ENCODE measurements at regions not wholly inside any gene's neighbourhood (a gene's known extent, or its start where the extent isn't known, plus 50 kb on each side); places are given as distances from the start of the nearest gene placed in this dataset.
"Not testable (repeated sequence)": the region's sequence is repeated elsewhere in the genome, so short reads cannot be mapped to it uniquely, and the experiment has no call there.

GRCh38 chr5:163312598-163312997, 124.8 kb upstream of the CCNG1 start:
- whole genome bisulfite sequencing, 4 donors, result 60 to 74% (median 66%) methylated on average over 2 of the region's 2 CpGs
- Histone ChIP-seq H3K4me3 (no peak overlapping the region), H3K9me3 (replicated peaks in 1 of 3) (no peaks in the 10 kb centered on the region), H3K27ac (no peak overlapping the region), H3K4me1 (replicated peaks in 1 of 2) (no peaks in the 10 kb centered on the region), H3K27me3 (no peaks in the 10 kb centered on the region), H3K36me3 (replicated peaks in 1 of 2) (no peaks in the 10 kb centered on the region)
- intact Hi-C loops (cut with DNase I), result no loop called here
- DNase-seq, result no peak
- no peak for TF ChIP-seq CTCF (IDR thresholded peaks at IDR 0.05)
- no peak for TF ChIP-seq POLR2A (IDR thresholded peaks at IDR 0.05)

DNA sequence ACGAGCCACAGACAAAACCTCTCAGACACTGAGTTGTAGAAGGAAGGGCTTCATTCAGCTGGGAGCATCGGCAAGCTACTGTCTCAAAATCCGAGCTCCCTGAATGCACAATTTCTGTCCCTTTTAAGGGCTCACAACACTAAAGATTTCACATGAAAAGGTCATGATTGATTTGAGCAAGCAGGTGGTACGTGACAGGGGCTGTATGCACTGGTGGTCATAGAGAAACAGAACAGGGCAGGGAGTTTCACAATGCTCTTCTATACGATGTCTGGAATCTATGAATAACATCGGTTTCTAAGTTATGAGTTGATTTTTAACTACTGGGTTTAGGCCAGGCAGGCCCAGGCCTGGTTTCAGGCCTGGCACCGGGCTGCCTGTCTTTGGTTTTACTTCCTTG, 124.3 kb upstream of the CCNG1 start:
- H3K9me3 ChIP-seq (replicated peaks in 1 of 3); H3K4me3 ChIP-seq; H3K27me3 ChIP-seq; intact Hi-C loops (cut with DNase I); H3K27ac ChIP-seq; H3K36me3 ChIP-seq (replicated peaks in 1 of 2); DNase-seq; H3K4me1 ChIP-seq (replicated peaks in 1 of 2): not testable (repeated sequence)
- WGBS, 4 donors, result 61 to 71% (median 69%) methylated on average over 7 of the region's 7 CpGs

GRCh38 chr5:163316374-163316773, 121.0 kb upstream of the CCNG1 start:
- H3K4me1 ChIP-seq (replicated peaks in 1 of 2); intact Hi-C loops (cut with DNase I); H3K27ac ChIP-seq; H3K4me3 ChIP-seq; H3K36me3 ChIP-seq (replicated peaks in 1 of 2); H3K27me3 ChIP-seq; DNase-seq; H3K9me3 ChIP-seq (replicated peaks in 1 of 3): not testable (repeated sequence)
- WGBS, 4 donors, result 77 to 86% (median 80%) methylated on average over 6 of the region's 6 CpGs

DNA sequence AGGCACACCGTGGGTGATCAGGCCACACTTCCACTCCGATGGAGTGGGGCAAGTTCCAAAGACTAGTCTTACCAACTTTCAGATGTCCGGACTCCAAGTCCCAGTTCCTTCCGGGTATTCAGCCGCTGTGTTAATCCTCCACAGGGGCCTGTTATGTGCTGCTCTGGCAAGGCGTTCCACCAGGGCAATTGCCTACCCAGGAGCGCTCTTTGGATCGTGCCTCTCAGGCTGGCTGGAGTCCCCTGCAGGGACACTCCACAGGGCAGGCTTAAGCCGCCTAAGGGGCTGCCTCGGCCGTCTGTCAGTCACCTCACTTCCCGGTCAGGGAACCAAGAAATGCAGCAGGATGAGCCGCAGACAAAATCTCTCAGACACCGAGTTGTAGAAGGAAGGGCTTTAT, 118.7 kb upstream of the CCNG1 start:
- H3K4me1 ChIP-seq (replicated peaks in 1 of 2), result no peaks in the 10 kb centered on the region
- H3K4me3 ChIP-seq, result no peak overlapping the region
- WGBS, 4 donors, result 84 to 92% (median 87%) methylated on average over 11 to 14 of the region's 14 CpGs
- intact Hi-C loops (cut with DNase I), result no loop called here
- H3K27ac ChIP-seq, result no peak overlapping the region
- no peaks in the 10 kb centered on the region for H3K36me3 ChIP-seq (replicated peaks in 1 of 2)
- no peaks in the 10 kb centered on the region for H3K27me3 ChIP-seq
- no peaks in the 10 kb centered on the region for H3K9me3 ChIP-seq (replicated peaks in 1 of 3)
- no peak for TF ChIP-seq POLR2A (IDR thresholded peaks at IDR 0.05)
- no peak for TF ChIP-seq CTCF (IDR thresholded peaks at IDR 0.05)
- DNase-seq, result no peak

DNA sequence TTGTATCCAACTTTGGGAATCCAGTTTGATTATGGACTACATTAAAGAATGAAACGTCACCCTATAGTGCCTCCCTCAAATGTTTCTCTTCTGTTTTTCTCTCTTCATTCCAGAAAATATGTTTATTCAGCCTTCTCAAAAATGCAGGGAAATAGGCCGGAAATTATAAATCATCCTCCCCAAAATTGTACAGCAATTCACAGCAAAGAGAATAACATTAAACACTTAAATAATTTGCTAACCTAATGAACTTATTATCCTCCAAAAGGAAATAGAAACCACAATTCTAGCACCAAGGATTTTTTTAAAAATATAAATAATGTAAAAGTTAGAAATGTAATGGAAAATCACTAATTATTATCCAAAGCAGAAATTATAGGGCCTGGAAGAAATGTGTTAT, 115.9 kb upstream of the CCNG1 start:
- no peak for DNase-seq

More for the DNA sequence above, 115.9 kb upstream of the CCNG1 start:
- no peak for TF ChIP-seq POLR2A (IDR thresholded peaks at IDR 0.05)
- no peak for TF ChIP-seq CTCF (IDR thresholded peaks at IDR 0.05)
- WGBS, 4 donors, result 54 to 75% (median 64%) methylated on average over 2 of the region's 2 CpGs
- no peak overlapping the region for H3K4me3 ChIP-seq
- no peaks in the 10 kb centered on the region for H3K9me3 ChIP-seq (replicated peaks in 1 of 3)
- intact Hi-C loops (cut with DNase I), result no loop called here
- H3K27me3 ChIP-seq, result no peaks in the 10 kb centered on the region
- H3K36me3 ChIP-seq (replicated peaks in 1 of 2), result no peaks in the 10 kb centered on the region
- no peak overlapping the region for H3K27ac ChIP-seq
- no peaks in the 10 kb centered on the region for H3K4me1 ChIP-seq (replicated peaks in 1 of 2)

Measured in adrenal gland (tissue), 9 donors.